GM18520 (cell line): ENCODE measurements at regions not wholly inside any gene's neighbourhood (a gene's known extent, or its start where the extent isn't known, plus 50 kb on each side); places are given as distances from the start of the nearest gene placed in this dataset.

Experiments
- ATAC-seq: cut with Tn5 transposase; IDR thresholded peaks from one replicate; pipeline ENCODE4 v1.9.1; 2021; ENCODE audit not compliant: unreplicated experiment

DNA sequence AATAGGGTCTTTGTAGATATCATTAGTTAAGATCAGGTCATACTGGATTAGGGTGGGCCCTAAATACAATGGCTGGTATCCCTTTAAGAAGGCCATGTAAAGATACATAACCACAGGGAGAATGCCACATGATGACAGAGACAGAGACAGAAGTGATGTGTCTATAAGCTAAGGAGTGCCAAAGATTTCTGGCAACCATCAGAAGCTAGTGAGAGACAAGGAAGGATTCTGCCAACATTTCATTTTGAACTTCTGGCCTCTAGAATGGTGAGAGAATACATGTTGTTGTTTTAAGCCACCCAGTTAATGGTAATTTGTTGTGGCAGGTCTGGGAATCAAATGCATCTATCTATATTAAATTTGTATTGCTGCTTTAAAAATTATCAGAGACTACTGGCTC, 185.5 kb upstream of the CYRIA start:
- no peak for ATAC-seq

DNA sequence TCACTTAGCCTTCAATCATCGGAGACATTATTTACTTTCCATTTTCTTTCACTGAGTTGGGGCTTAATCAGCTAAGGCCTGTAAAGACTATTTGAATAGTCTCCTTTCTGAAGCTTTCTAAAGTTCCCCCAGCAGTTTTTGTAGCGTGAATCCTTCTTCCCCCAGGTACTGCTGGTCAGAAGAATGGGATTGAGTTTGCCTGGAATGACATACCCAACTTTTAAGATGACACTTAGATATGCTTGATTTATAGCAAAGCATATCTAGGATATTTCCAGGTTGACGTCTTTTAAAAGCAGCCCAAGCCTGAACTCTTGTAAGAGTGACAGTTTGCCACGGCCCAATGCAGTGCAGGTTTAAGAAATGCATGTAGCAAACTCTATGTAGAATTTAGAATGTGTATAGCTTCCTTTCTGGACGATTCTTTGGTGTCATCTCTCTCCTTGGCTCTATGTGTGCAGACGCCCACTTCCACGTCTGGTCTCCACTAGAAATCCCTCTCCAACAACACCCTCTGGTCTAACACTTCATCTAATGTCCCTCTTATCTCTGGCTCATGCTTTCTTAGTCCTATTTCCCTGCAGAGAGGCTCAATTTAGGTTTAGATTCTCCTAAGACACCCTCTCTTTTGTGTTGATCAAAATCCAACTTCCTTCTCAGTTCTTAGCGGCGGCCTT, 175.0 kb upstream of the CYRIA start:
- no peak for ATAC-seq

DNA sequence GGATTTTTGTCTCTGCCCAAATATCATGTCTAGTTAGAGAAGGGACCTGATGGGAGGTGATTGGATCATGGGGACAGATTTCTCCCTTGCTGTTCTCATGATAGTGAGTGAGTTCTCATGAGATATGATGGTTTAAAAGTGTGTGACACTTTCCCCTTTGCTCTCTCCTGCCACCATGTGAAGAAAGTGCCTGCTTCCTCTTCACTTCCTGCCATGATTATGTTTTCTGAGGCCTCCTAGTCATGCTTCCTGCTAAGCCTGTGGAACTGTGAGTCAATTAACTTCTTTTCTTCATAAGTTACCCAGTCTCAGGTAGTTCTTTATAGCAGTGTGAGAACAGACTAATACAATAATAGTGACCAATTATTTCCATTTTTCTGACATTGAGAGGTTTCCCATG, 167.3 kb upstream of the CYRIA start:
- ATAC-seq, result no peak

DNA sequence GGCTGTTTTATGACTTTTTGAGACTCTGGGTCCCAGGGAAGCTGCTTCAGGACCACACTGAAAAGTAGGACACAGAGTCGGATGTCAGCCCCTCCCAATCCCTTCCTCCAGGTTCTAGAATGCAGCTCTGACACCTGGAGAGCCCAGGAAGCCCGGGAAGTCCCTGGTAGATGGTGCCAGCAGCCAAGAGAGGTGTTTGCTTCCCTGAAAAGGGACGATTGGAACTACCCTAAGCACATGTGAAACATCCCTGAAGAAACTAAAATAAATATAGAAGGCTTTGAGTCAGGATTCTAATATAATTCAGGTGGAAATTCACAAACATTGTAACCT, 163.2 kb upstream of the CYRIA start:
- ATAC-seq, result no peak

DNA sequence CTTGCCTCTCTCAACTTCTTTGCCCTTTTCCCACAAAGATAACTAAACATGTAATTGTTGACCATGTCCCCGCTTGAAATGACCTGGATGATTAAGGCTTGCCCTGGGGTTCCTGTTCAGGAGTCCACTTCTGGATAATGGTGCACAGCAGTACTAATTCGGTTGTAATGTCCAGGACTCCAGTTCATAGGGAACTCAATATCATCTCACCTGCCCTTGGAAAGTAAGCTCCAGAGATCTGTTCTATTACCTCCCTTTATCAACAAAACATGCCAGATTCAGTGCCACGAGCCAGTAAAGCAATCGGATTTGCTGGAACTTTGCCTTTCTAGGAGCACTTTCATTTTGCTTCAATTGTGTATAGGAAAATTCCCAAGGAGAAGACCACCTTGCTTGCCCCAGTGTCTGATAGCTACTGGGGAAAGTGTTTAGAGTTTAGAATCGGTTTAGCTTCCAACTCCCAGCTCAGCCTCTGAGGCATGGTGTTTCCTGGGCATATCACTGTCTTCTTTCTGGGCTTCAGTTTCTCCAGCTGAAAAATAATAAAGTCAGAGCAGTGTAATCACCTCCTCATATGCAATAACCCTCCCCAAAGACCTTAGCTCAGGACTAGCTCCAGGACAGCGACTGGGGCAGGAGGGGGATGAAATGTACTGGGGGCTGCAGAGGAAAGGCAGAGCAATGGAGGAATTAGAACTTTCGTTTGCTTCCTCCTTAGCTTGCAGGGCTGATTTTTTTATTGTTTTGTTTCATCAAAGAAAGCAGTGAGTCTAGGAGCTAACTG, 162.6 kb upstream of the CYRIA start:
- ATAC-seq, result no peak

DNA sequence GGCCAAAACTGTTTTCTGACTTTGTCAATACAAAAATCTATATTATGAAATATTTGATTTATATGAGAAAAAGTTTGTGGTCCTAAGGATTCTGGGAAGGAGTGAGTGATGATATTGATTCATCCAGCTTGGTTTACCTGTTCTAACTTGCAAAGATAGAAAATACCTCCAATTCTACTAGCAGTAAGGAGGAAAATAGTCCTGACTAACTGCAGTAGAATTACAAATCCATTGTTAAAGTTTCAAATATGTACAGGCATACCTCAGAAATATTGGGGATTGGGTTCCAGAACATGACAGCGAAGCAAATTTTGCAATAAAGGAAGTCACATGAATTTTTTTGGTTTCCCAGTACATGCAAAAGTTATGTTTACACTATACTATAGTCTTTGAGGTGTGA, 158.8 kb upstream of the CYRIA start:
- ATAC-seq, result no peak

DNA sequence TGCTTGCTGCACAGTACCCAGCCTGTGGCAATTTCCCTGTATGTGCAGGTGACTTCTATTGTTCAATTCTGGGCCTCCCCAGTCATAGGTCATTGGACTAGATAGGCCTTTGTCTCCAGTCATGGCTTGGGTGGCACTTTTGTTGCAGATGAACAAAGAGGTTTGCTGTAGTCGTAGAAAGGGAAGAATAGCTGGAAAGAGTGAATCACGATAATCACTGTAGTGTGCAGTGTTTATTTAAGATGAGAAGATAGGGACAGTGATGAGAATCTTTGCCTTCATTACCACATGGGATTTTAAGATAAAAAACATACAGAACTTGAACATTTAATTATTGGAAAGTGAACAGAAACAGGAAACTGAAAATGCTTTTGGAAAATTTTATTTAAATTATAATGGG, 156.1 kb upstream of the CYRIA start:
- no peak for ATAC-seq

DNA sequence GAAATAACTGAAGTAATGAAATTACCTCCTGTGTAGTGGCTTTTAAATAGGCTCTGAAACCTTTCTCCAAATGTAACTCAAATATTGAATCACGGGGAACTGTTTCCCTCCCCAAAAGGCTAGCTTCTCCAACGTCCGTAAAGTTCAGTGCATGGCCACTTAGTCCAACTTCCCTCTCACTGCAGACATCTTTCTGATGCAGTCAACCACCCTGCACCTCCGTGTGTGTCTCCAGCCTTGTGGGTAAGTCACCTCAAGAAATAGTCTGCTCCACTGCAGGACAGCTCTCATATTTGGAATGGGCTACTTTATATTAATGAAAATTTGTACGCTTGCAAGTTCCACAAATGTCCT, 152.5 kb upstream of the CYRIA start:
- ATAC-seq, result no peak

DNA sequence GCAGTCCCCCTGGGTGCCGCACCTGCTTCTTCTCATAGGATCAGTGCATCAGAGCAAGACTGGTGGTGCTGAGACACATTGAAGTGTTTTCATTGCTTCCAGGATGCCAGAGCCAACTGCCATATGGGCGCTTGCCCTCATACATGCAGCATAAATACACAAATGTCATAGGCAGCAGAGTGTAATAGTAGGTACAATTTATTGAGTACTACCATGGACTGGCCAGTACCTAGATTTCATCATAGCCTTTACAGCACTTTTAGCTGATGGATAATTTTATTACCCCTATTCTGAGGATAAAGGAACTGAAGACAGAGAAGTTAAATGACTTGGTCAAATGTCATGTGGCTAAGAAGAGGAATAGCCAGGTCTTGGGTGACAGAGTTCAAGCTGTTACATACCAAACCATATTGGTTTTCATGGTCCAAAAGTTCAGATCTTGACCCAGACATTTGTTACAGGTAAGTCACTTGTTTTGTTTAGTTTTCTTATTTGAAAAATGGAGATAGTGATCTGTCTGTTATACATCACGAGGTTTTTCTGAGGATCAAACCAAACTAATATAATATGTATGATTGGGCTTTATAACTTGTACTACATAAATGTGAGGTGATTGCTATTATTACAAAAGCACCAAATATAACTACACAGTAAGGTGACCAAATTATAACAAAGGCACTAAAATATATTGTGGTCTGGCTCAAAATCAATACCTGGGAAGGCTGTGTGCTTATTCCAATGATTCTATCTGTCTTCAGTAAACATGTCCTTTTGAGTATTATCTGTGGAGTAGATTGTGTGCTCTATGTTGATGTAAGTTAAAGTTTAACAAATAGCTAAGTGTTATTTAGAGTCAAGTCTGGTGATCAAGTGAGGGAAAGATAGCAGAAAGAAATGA, 151.9 kb upstream of the CYRIA start:
- ATAC-seq, result no peak

DNA sequence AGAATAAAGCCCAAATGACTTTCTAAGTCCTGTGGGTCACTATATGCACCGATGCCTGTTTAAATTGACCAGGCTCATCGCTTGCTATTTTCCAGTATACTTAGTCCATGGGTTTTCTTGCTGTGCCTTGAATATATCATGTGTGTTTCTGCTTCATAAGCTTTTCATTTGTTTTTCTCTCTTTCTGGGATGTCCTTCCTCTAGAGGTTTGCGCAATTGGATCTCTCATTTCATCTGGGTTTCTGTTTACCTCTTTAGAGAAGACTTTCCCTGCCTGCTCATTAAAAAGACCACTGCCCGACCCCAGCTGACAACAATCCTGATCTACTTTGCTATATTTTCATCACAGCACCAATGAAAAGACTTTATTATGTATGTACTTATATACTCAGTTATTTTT, 150.9 kb upstream of the CYRIA start:
- ATAC-seq, result no peak

DNA sequence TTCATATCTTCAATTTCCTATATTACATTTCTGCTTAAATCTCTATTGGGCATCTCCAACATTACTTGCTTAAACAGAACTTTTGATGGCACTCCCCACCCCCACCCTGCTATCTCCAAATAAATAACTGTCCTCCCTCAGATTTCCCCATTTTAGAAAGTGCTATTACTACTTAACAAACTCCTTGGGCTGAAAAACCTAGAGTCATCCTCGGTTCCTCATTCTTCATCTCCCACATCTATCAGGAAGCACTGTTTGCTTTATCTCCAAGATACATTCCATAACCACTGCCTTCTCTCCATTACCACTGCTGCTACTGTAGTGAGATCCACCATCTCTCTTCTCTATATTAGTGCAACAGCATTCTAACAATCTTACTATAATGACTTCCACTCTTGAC, 150.4 kb upstream of the CYRIA start:
- no peak for ATAC-seq

DNA sequence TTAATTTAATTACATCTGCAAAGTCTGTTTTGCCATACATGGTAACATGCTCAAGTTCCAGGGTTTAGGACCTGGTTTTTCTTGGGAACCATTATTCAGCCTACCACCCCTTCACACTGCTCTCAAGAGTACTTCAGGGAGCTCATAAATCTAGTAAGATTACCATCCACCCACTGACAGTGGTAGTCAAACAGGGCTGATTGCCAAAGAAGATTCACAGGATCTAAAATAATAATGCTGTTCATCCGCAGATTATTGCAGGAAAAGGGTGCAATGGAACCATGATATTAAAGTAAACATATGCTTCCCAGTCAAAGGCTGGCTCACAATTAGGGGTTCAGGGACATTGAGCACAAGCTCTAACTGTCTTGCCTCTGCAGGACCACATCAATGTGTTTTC, 148.0 kb upstream of the CYRIA start:
- ATAC-seq, result no peak

DNA sequence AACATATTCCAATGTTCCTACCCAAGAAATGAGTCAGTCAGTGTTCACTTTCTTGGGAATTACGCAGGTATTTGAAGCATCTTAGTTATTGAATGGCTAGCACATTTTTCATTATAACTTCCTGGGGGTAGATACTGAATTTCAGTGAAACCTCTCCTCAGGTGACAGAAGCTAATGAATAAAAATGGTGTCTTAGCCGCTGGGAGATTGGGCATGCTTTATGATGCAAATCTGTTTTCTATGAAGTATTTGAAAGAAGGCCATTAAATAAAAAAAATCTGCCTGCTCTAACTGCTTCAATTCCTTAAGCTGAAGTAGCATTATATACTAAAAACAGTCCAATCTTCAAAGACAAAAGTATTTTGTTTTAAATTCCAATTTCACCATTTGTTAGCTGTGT, 132.8 kb upstream of the CYRIA start:
- ATAC-seq, result no peak

DNA sequence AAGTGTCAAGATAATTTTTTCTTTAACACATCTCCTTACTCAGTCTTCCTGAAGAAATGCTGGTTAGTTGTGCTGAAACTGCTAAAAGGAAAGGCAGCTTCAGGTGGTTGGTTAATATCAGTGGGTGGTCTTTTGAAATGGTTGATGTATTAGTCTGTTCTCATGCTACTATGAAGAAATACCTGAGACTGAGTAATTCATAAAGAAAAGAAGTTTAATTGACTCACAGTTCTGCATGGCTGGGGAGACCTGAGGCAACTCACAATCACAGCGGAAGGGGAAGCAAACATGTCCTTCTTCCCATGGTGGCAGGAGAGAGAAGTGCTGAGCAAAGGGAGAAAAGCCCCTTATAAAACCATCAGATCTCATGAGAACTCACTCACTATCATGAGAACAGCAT, 125.9 kb upstream of the CYRIA start:
- no peak for ATAC-seq

DNA sequence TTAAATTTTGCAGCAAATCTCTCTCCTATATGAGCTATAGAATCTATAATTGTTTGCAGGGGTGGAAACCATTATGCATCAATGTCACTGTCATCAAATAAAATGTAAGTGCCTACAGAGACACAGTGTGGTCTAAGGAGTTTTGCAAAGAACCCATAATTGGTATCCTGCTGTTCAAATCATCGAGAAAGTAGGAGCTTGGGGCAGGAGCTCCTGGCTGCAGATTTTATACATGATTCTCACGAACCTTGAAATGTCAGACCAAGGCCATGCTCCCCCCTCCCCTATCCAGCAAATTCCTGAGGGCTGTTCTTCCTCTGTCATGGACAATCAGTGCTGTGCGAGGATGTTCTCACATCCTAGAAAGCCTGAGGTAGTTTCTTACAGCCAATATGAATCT, 119.5 kb upstream of the CYRIA start:
- ATAC-seq, result no peak

DNA sequence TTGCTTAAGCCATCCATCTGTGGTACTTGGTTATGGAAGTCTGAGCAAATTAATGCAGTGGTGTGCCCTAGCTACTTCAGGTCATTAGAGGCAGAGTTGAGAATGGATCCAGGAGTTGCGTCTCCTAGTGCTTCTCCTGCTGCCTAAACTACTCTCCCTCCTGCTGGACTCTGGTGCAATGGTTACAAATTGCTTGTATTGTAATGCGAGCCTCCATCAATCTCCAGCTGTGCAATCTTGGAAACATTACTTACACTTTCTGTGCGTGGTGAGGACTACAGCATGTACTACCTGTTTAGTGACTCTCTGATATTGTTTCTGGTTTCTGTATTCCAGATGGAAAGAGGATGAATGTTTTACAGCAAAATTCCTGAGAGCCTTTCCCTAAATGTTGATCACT, 119.0 kb upstream of the CYRIA start:
- no peak for ATAC-seq

DNA sequence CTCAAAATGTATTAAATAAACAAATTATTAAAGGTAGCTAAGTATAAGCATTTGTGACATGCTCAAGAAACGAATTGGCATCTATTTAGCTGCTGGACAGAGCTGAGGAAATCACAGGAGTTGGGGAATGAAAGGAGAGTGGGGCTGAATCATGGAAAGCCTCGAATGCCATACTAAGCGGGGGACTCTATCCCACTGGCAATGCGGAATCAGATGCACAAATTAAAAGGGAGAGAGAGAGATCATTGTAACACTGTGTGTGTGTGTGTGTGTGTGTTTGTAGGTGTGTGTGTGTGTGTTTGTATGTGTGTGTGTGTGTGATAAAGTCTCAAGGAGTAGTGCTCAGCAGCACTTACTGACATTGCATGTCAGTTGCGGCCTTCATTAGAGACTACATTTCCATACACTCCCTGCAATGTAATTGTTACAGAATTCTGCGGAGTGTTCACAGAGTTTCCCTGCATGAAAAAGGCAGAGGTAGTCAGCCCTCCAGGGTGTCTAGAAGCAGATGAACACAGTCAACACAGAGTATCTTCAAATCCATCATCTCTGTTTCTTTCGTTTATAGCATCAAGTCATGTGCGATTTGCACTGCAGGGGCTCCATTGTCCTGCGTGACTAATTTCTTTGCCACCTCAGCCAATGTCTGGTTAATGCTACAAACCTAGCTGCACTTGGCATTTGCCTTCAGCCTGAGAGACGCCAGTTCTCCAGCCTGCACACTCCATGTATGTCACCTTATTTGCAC, 111.7 kb upstream of the CYRIA start:
- no peak for ATAC-seq

DNA sequence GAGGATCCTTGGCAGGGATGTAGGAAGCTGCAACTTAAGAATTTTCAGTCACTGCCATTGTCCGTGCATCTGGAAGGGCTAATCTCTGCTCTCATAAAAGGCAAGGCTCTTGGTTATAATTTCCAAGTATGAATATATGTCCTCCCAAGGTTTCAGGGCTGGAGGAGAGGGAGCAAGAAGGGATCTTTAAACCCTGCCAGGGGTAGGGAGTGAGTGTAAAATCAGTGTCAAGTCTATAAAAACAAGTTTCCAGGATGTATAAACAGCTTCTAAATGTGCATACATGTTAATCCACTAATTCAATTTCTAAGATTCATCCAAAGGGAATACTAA, 110.2 kb upstream of the CYRIA start:
- ATAC-seq, result no peak

DNA sequence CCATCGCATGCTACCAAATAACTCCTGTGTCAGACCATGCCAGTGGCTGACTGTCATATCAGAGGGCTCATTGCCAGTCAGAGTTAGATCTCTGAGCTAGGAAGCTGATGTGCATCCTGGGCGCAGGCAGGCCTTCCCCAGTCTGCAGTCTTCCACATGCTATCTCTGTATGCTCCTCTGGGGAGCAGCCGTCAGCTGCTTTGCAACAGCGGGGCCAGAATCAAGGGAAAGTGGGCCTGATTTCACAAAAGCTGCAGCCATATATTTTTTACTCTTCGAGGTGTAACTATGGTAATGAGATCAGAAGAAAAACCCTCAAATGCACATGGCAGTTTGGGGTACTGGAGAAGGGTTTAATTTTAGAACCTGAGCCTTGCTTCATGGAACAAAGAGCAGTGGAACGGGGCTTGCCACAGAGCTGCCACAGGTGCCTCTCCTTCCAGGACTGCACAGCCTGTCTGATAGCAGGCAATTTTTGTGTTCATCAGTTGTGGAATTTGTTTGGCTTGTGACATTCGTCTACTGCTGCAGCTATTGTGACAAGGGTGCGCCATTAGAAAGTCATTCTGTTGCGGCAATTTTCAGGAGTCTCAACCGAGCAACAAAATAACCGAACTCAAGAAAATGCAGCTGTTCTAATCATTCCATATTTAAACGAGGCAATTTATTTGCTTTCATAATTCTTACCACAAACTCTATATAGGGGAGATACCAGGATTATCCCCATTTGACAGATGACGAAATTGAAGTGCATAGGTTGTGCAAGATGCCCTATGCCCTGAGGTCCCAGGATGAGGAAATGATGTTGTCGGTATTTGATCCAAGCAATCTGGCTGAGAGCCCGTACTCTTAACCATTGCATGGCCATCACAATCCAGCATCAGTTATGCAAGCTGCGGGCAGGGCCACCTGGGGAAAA, 109.6 kb upstream of the CYRIA start:
- no peak for ATAC-seq

DNA sequence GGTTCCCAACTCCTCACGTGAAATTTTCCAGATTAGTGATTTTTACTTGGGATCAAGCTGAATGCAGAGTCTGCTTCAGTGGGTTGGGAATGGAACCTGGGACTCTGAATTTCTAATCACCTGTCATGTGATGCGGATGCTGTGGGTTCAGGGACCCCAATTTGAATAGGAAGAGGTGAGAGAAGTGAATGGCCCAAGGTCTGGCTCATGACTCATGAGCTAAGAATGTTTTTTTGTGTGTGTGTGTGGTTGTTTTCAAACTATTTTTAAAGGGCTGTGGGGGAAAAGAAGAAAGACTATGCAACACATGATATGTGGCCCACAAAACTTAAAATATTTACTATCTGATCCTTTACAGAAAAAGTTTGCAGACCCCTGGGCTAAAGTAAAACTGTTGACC, 108.5 kb upstream of the CYRIA start:
- ATAC-seq, result no peak
